HUDEP-2 (cell line): ENCODE measurements at regions not wholly inside any gene's neighbourhood (a gene's known extent, or its start where the extent isn't known, plus 50 kb on each side); places are given as distances from the start of the nearest gene placed in this dataset.

ENCODE experiments used
- DNase-seq, 76 experiments: peaks; one replicate each; lab custom pipeline; 2025; ENCODE audit not compliant: unreplicated experiment in 76 of 76; lab: John Stamatoyannopoulos, UW

GRCh38 chr5:57338068-57338867 lies 144.3 kb downstream of the ACTBL2 start:
- DNase-seq: peak in 16 of 76 experiments; percentile 1 to 44 (median 16)

GRCh38 chr5:57335092-57335660 lies 147.4 kb downstream of the ACTBL2 start:
- DNase-seq: no peak

- DNase-seq: no peak
Measured at GRCh38 chr5:57334475-57334874, 148.1 kb downstream of the ACTBL2 start.

GRCh38 chr5:57332361-57332760 lies 150.2 kb downstream of the ACTBL2 start:
- DNase-seq: no peak

- DNase-seq: no peak
Measured at GRCh38 chr5:57327561-57328367, 153.9 kb downstream of the GPBP1 start.

- DNase-seq: no peak
Measured at GRCh38 chr5:57325678-57326397, 152.0 kb downstream of the GPBP1 start.

GRCh38 chr5:57324861-57325260 lies 151.0 kb downstream of the GPBP1 start:
- DNase-seq: no peak

- no peak for DNase-seq
Measured at GRCh38 chr5:57324181-57324580, 150.3 kb downstream of the GPBP1 start.

GRCh38 chr5:57320582-57320981 lies 146.7 kb downstream of the GPBP1 start:
- no peak for DNase-seq

- DNase-seq: no peak
Measured at GRCh38 chr5:57319628-57320027, 145.8 kb downstream of the GPBP1 start.

GRCh38 chr5:57318251-57318650 lies 144.4 kb downstream of the GPBP1 start:
- DNase-seq: no peak

GRCh38 chr5:57317341-57317740 lies 143.5 kb downstream of the GPBP1 start:
- no peak for DNase-seq

- no peak for DNase-seq
Measured at GRCh38 chr5:57316798-57317327, 143.0 kb downstream of the GPBP1 start.

- no peak for DNase-seq
Measured at GRCh38 chr5:57315941-57316340, 142.1 kb downstream of the GPBP1 start.
